NCI-H1092 treated with DMSO at 0.1 percent for 48 hours (cell line): ENCODE measurements at regions not wholly inside any gene's neighbourhood (a gene's known extent, or its start where the extent isn't known, plus 50 kb on each side); places are given as distances from the start of the nearest gene placed in this dataset.
A peak's percentile ranks its signal among the peaks of the same experiment; 100 is the strongest.

Experiments
- DNase-seq: peaks from one replicate; lab custom pipeline; 2025; lab: John Stamatoyannopoulos, UW

GRCh38 chr3:178152988-178153387, 383.2 kb upstream of the KCNMB2 start:
- DNase-seq: no peak

- peak; percentile 28 for DNase-seq
Observed at GRCh38 chr3:178155521-178155920, 380.7 kb upstream of the KCNMB2 start.

- DNase-seq: no peak
Observed at GRCh38 chr3:178156301-178156700, 379.9 kb upstream of the KCNMB2 start.

GRCh38 chr3:178159691-178160220, 376.5 kb upstream of the KCNMB2 start:
- DNase-seq: no peak

GRCh38 chr3:178169421-178169820, 366.8 kb upstream of the KCNMB2 start:
- DNase-seq: no peak

GRCh38 chr3:178170698-178171535, 365.3 kb upstream of the KCNMB2 start:
- DNase-seq: no peak

GRCh38 chr3:178172121-178172520, 364.1 kb upstream of the KCNMB2 start:
- no peak for DNase-seq

- DNase-seq: no peak
Observed at GRCh38 chr3:178174201-178174915, 361.9 kb upstream of the KCNMB2 start.

- DNase-seq: no peak
Observed at GRCh38 chr3:178181088-178181487, 355.1 kb upstream of the KCNMB2 start.

GRCh38 chr3:178181784-178182183, 354.5 kb upstream of the KCNMB2 start:
- no peak for DNase-seq

- DNase-seq: peak; percentile 8
Observed at GRCh38 chr3:178182337-178182779, 353.9 kb upstream of the KCNMB2 start.

GRCh38 chr3:178184833-178185232, 351.4 kb upstream of the KCNMB2 start:
- DNase-seq: no peak

- no peak for DNase-seq
Observed at GRCh38 chr3:178186666-178187065, 349.6 kb upstream of the KCNMB2 start.

- no peak for DNase-seq
Observed at GRCh38 chr3:178189854-178190253, 346.4 kb upstream of the KCNMB2 start.

- no peak for DNase-seq
Observed at GRCh38 chr3:178193846-178194245, 342.4 kb upstream of the KCNMB2 start.

GRCh38 chr3:178194539-178194938, 341.7 kb upstream of the KCNMB2 start:
- no peak for DNase-seq

- DNase-seq: no peak
Observed at GRCh38 chr3:178195824-178196223, 340.4 kb upstream of the KCNMB2 start.

GRCh38 chr3:178198329-178198728, 337.9 kb upstream of the KCNMB2 start:
- DNase-seq: no peak

- DNase-seq: no peak
Observed at GRCh38 chr3:178200316-178200715, 335.9 kb upstream of the KCNMB2 start.

- DNase-seq: no peak
Observed at GRCh38 chr3:178201714-178202113, 334.5 kb upstream of the KCNMB2 start.

- DNase-seq: no peak
Observed at GRCh38 chr3:178202194-178202593, 334.0 kb upstream of the KCNMB2 start.

- no peak for DNase-seq
Observed at GRCh38 chr3:178203165-178203564, 333.1 kb upstream of the KCNMB2 start.

GRCh38 chr3:178203650-178204049, 332.6 kb upstream of the KCNMB2 start:
- DNase-seq: no peak
